AG04450 (cell line): ENCODE measurements at regions not wholly inside any gene's neighbourhood (a gene's known extent, or its start where the extent isn't known, plus 50 kb on each side); places are given as distances from the start of the nearest gene placed in this dataset.

ENCODE experiments used
- CTCF ChIA-PET: fragments of 300-600, 350-600 bp; formaldehyde crosslinking; extraction: SDS; loops from one replicate; lab custom pipeline; 2022; ENCODE audit warnings: antibody characterized with exemption, inconsistent platforms; lab: Charles Lee
- POLR2A ChIA-PET: fragments of 350-600 bp; formaldehyde crosslinking; extraction: SDS; loops from one replicate; lab custom pipeline; 2021; ENCODE audit warnings: antibody characterized with exemption, inconsistent platforms; lab: Yijun Ruan, JAX
- DNase-seq: peaks from one replicate; pipeline ENCODE4 v3.0.0-alpha.2; 2011; ENCODE audit warnings: low read depth, low spot score
- H3K27ac ChIP-seq: one replicate; pipeline ENCODE4 v1.5.1; 2012; ENCODE audit warnings: low read depth, low read length, control low read depth
- H3K27me3 ChIP-seq: one replicate; pipeline ENCODE4 v1.6.0; 2012; ENCODE audit warnings: low read length; ENCODE audit not compliant: control insufficient read depth, insufficient read depth
- H3K4me3 ChIP-seq: 2 replicates; pipeline ENCODE4 v1.5.1; 2011; ENCODE audit warnings: mild to moderate bottlenecking, low read depth, low read length, control low read depth
- H3K9me3 ChIP-seq: 2 replicates; pipeline ENCODE4 v1.5.1; 2012; ENCODE audit warnings: low read length; ENCODE audit not compliant: control insufficient read depth, insufficient read depth
- TF ChIP-seq, protein P1 (sequence below): IDR thresholded peaks from 2 replicates; pipeline ENCODE4 v1.5.1; 2011; ENCODE audit warnings: low read depth, low read length, control low read depth, inconsistent platforms

DNA sequence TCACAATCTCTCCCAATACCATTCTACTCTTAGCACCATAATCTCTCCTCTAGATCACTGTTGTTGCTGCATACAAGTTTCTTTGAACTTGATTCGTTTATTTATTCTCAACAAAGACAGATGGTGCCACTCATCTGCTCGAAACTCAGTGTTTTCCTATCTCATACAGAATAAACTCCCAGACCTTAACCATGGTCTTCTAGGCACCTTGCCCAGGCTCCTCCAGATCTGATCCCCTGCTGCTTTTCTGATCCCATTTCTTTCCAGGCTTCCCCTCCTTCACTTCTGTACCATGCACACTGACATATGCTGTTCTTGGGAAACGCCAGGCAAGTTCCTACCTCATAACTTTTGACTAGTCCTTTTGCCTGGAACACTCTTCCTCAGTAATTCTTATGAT lies 645.7 kb downstream of the DNAJB9 start:
- CTCF ChIA-PET, result no interaction called here
- H3K27me3 ChIP-seq, result no peaks in the 10 kb centered on the region
- TF ChIP-seq, protein P1, sequence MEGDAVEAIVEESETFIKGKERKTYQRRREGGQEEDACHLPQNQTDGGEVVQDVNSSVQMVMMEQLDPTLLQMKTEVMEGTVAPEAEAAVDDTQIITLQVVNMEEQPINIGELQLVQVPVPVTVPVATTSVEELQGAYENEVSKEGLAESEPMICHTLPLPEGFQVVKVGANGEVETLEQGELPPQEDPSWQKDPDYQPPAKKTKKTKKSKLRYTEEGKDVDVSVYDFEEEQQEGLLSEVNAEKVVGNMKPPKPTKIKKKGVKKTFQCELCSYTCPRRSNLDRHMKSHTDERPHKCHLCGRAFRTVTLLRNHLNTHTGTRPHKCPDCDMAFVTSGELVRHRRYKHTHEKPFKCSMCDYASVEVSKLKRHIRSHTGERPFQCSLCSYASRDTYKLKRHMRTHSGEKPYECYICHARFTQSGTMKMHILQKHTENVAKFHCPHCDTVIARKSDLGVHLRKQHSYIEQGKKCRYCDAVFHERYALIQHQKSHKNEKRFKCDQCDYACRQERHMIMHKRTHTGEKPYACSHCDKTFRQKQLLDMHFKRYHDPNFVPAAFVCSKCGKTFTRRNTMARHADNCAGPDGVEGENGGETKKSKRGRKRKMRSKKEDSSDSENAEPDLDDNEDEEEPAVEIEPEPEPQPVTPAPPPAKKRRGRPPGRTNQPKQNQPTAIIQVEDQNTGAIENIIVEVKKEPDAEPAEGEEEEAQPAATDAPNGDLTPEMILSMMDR, result no peak

DNA sequence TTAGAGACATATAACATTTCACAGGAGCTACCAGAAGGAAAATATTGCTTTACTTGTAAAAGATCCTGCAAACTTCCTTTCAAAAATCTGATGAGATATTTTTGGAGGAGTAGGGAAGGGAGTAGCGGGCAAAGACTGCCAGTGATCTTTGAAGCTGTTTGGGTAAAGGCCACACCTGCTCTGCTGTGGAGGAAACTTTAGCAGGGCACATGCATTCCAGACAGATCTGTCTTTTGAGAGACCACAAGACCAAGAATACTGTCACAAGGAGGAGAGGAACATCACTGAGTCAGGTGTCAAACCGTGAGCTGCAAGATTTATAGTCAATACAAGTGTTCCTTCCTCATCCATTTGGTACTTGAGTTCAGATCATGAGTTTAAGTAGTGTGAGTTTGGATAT lies 654.4 kb downstream of the DNAJB9 start:
- CTCF ChIA-PET, result no interaction called here
- DNase-seq, result no peak
- POLR2A ChIA-PET, result no interaction called here
- peaks cover 7% of the 10 kb centered on the region; the same call in 1 of the 2 replicates for H3K9me3 ChIP-seq
- no peak overlapping the region for H3K27ac ChIP-seq
- H3K4me3 ChIP-seq, result no peak overlapping the region
- H3K27me3 ChIP-seq, result no peaks in the 10 kb centered on the region
- TF ChIP-seq, protein P1, result no peak

More for the DNA sequence above, 645.7 kb downstream of the DNAJB9 start:
- H3K4me3 ChIP-seq, result no peak overlapping the region
- H3K27ac ChIP-seq, result no peak overlapping the region
- POLR2A ChIA-PET, result no interaction called here
- DNase-seq, result no peak
- peaks cover 21% of the 10 kb centered on the region for H3K9me3 ChIP-seq

DNA sequence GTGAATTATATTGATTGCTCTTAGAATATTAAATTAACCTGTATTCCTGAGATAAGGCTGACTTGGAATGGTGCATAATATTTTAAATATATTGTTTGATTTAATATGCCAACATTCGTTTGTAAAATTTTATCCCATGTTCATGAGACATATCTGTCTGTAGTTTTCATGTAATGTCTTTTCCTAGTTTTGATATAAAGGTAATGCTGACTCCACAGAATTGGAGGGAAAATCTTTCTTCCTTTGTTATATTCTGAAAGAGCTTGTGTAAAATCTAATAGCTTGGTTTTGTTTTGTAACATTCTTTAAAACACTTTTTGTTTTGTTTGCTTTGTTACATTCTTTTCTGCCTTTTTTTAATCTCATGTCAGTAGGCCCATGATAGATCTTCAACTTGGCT lies 657.0 kb downstream of the DNAJB9 start:
- CTCF ChIA-PET, result no interaction called here
- POLR2A ChIA-PET, result no interaction called here
- TF ChIP-seq, protein P1, result no peak
- no peak overlapping the region for H3K27ac ChIP-seq
- no peaks in the 10 kb centered on the region for H3K27me3 ChIP-seq
- H3K4me3 ChIP-seq, result no peak overlapping the region
- no peak for DNase-seq
- H3K9me3 ChIP-seq, result peaks cover 10% of the 10 kb centered on the region; the same call in 1 of the 2 replicates

DNA sequence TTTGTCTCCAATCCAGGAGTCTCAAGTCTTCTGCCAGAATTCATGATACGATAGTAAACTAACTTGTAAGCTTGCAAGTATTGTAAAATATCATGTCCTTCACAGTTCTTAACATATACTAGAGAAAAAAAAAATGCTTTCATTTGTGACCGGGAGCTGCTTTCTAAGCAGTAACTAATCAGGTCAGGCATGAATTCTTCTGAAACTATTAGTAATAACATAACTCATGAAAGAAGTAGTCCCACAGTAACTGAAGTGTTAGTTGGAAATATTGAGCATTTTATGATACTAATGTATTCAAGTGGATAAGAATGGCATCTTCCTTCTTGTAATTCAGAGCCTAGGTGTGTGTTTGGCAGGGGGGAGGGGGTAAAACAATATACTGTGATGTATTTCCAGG lies 665.6 kb downstream of the DNAJB9 start:
- H3K9me3 ChIP-seq, result peaks cover 11% of the 10 kb centered on the region; the same call in 1 of the 2 replicates
- TF ChIP-seq, protein P1, result no peak
- no peak overlapping the region for H3K4me3 ChIP-seq
- no peak for DNase-seq
- H3K27ac ChIP-seq, result no peak overlapping the region
- no peaks in the 10 kb centered on the region for H3K27me3 ChIP-seq
- ChIA-PET CTCF (no interaction called here), POLR2A (no interaction called here)

DNA sequence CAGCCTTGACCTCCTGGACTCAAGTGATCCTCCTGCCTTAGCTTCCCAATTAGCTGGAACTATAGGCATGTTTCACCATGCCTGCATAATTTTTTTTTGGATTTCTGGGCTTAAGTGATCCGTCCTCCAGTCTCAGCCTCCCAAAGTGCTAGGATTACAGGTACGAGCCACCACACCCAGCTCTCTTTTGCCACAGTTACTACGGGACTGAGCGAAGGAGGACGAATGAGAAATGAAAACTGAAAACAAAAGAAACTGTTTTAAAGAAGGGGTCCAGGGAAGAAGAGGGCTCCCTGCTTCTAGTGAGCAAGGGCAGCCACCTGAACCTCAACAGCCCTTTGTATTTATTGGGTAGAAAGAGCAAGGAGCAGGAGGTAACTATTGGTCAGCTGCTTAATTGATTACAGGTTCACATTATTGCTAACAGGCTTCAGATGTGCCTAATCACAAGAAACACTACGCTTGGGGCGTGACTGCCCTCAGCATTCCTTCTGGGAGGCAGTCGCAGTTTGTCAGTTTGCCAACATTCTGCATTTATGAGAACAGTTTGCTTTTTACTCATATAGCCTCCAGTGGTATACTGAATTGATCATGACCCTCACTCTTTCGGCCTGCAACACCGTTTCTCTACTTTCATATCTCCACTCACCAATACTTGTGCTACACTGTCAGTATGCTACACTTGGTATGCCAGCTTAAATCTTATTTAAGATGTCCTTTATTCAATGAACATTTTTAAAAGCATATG lies 676.8 kb downstream of the DNAJB9 start:
- CTCF ChIA-PET, result no interaction called here
- POLR2A ChIA-PET, result no interaction called here
- Histone ChIP-seq H3K4me3 (no peak overlapping the region), H3K9me3 (peaks cover 3% of the 10 kb centered on the region; the same call in 1 of the 2 replicates), H3K27me3 (no peaks in the 10 kb centered on the region), H3K27ac (no peak overlapping the region)
- TF ChIP-seq, protein P1, result no peak
- no peak for DNase-seq
